ENCODE measurements at regions not wholly inside any gene's neighbourhood (a gene's known extent, or its start where the extent isn't known, plus 50 kb on each side); places are given as distances from the start of the nearest gene placed in this dataset.

DNA sequence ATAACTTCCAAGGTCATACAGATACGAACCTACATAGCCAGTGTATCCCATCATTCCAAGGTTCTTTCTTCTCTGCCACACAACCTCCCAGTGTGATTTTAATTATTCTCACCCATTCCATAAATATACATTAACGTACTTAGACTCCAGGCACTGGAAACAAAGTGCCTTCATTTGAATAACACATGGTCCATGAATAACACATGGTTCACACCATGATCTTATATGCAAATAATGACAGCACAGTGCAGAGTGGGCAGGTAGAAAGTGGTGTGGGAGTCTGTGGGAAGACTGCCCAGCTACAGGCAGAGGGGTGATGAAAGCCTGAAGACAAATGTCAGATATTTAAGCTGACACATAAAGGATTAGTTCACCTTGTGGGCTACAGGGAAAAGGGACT lies 425.2 kb downstream of the HACE1 start:
- no peak overlapping the region for H3K27ac ChIP-seq
- H3K36me3 ChIP-seq: no peaks in the 10 kb centered on the region
- TF ChIP-seq, protein P1, sequence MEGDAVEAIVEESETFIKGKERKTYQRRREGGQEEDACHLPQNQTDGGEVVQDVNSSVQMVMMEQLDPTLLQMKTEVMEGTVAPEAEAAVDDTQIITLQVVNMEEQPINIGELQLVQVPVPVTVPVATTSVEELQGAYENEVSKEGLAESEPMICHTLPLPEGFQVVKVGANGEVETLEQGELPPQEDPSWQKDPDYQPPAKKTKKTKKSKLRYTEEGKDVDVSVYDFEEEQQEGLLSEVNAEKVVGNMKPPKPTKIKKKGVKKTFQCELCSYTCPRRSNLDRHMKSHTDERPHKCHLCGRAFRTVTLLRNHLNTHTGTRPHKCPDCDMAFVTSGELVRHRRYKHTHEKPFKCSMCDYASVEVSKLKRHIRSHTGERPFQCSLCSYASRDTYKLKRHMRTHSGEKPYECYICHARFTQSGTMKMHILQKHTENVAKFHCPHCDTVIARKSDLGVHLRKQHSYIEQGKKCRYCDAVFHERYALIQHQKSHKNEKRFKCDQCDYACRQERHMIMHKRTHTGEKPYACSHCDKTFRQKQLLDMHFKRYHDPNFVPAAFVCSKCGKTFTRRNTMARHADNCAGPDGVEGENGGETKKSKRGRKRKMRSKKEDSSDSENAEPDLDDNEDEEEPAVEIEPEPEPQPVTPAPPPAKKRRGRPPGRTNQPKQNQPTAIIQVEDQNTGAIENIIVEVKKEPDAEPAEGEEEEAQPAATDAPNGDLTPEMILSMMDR (IDR thresholded peaks at IDR 0.05): no peak
- TF ChIP-seq POLR2A (IDR thresholded peaks at IDR 0.05): no peak
- no peak for TF ChIP-seq EP300 (IDR thresholded peaks at IDR 0.05)
- 61 to 68% methylated on average over 2 of the region's 2 CpGs for WGBS, 2 donors
- no peaks in the 10 kb centered on the region for H3K4me1 ChIP-seq
- H3K27me3 ChIP-seq: no peaks in the 10 kb centered on the region
- H3K4me3 ChIP-seq: no peak overlapping the region
- no peaks in the 10 kb centered on the region for H3K9me3 ChIP-seq
- no peak for DNase-seq (ENCODE audit: low spot score in 2 of 2)

DNA sequence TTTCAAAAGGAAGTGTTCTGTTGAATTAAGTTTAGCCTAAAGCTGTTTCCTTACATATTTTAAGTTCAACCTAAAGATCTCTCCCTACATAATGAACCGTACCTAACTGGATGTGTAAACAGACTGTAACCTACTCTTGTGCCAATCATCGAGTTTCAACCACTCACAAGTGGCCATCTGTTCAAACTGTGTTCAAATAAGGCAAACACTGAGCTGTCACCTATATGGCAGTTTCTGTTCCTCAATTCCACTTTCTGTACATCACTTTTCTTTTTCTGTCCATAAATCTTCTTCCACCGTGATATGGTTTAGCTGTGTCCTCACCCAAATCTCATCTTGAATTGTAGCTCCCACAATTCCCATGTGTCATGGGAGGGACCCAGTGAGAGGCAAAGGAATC lies 428.6 kb downstream of the HACE1 start:
- TF ChIP-seq, protein P1 (IDR thresholded peaks at IDR 0.05): no peak
- TF ChIP-seq EP300 (IDR thresholded peaks at IDR 0.05) (no peak), POLR2A (IDR thresholded peaks at IDR 0.05) (no peak)
- H3K4me1 ChIP-seq: no peaks in the 10 kb centered on the region
- no peak for DNase-seq (ENCODE audit: low spot score in 2 of 2)
- 85 to 88% methylated on average over 3 of the region's 3 CpGs for WGBS, 2 donors
- no peak overlapping the region for H3K4me3 ChIP-seq
- H3K27ac ChIP-seq: no peak overlapping the region
- H3K27me3 ChIP-seq: no peaks in the 10 kb centered on the region
- H3K9me3 ChIP-seq: no peaks in the 10 kb centered on the region
- H3K36me3 ChIP-seq: no peaks in the 10 kb centered on the region

DNA sequence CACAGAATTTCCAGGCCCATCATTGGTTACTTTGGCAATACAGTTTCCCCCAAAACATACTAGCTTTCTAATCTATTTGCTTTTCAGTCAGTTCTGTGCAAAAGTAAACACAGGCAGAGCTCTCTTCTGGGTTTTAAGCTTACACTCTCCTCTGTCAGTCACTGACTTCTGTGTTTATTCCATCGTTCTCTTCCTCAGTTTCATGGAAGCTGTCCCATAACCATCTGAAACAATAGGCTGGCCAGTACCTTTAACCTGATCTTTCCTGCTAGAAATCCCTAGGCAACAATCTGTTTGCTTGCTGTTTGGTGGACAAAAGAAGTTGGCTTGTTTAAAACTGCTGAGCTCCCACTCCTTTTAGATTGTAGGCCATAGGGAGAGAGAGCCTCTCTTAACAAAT lies 431.5 kb downstream of the HACE1 start:
- Histone ChIP-seq H3K4me1 (no peaks in the 10 kb centered on the region), H3K9me3 (no peaks in the 10 kb centered on the region), H3K4me3 (no peak overlapping the region), H3K27me3 (no peaks in the 10 kb centered on the region), H3K27ac (no peak overlapping the region), H3K36me3 (no peaks in the 10 kb centered on the region)
- TF ChIP-seq POLR2A (IDR thresholded peaks at IDR 0.05): no peak
- TF ChIP-seq, protein P1 (IDR thresholded peaks at IDR 0.05): no peak
- no peak for TF ChIP-seq EP300 (IDR thresholded peaks at IDR 0.05)
- 45 to 57% methylated on average over 1 of the region's 1 CpG for WGBS, 2 donors
- no peak for DNase-seq (ENCODE audit: low spot score in 2 of 2)

DNA sequence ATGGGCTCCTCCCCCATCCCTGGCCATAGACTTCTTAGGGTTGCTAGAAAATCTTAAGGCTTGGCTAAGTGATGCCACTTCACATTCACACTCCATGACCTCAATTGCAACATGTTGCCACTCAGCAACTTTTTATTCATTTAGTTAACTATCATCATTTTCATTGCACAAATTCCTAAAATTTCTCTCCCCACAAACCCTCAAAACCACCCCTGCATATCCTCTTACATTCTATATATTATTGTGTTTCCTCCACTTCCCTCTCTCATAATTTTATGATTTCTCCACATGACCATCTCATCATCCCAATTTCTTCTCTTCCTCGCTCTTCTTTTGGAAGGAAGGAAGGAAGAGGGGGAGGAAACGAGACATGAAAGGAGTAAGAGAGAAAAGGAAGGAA lies 436.0 kb downstream of the HACE1 start:
- H3K27ac ChIP-seq: no peak overlapping the region
- no peak overlapping the region for H3K4me3 ChIP-seq
- H3K4me1 ChIP-seq: no peaks in the 10 kb centered on the region
- no peaks in the 10 kb centered on the region for H3K36me3 ChIP-seq
- TF ChIP-seq EP300 (IDR thresholded peaks at IDR 0.05) (no peak), POLR2A (IDR thresholded peaks at IDR 0.05) (no peak)
- TF ChIP-seq, protein P1 (IDR thresholded peaks at IDR 0.05): no peak
- DNase-seq (ENCODE audit: low spot score in 2 of 2): no peak
- WGBS, 2 donors: 75% methylated on average over 2 of the region's 2 CpGs
- H3K9me3 ChIP-seq: no peaks in the 10 kb centered on the region
- H3K27me3 ChIP-seq: no peaks in the 10 kb centered on the region

DNA sequence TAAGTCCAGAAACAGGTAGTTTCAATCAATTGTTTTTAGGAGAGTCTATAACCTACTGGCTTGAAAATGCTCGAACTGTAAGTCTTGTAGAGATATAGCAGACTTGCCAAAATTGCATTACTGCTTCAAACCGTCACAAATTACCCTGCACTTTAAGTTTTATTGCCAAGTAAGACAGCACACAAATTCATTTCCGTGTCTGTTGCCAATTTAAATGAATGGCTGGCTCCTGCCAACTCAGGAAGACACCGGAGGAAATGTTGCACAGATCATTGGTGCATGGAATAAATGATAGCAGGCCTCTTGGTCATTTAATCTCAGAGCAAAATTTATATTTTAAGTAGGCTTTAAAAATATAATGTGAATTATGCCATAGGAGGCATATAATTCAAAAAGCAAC lies 438.1 kb downstream of the HACE1 start:
- DNase-seq (ENCODE audit: low spot score in 2 of 2): no peak
- H3K9me3 ChIP-seq: no peaks in the 10 kb centered on the region
- 53 to 57% methylated on average over 4 of the region's 4 CpGs for WGBS, 2 donors
- H3K27ac ChIP-seq: no peak overlapping the region
- TF ChIP-seq, protein P1 (IDR thresholded peaks at IDR 0.05): no peak
- TF ChIP-seq POLR2A (IDR thresholded peaks at IDR 0.05): no peak
- TF ChIP-seq EP300 (IDR thresholded peaks at IDR 0.05): no peak
- no peaks in the 10 kb centered on the region for H3K27me3 ChIP-seq
- no peaks in the 10 kb centered on the region for H3K36me3 ChIP-seq
- no peak overlapping the region for H3K4me3 ChIP-seq
- no peaks in the 10 kb centered on the region for H3K4me1 ChIP-seq

Measured in tibial nerve (tissue), 4 donors.